Activated T-helper 1 cell treated with anti-CD3 and anti-CD28 coated beads, Interleukin-12 subunit alpha, Interleukin-12 subunit beta, Interleukin-2, Interleukin-4 antibody, amounts not matched to agents 30 ng/mL and 10 ng/mL and 1 ng/mL, durations not matched to agents 14 hours and 24 hours and 36 hours (primary cell): ENCODE measurements at regions not wholly inside any gene's neighbourhood (a gene's known extent, or its start where the extent isn't known, plus 50 kb on each side); places are given as distances from the start of the nearest gene placed in this dataset.

Experiments used
- DNase-seq: peaks from one replicate; pipeline ENCODE4 v3.0.0; 2021; ENCODE audit warnings: low spot score
- H3K27ac Mint-ChIP-seq: one replicate; pipeline ENCODE4 v1.8.0; 2021; ENCODE audit warnings: mild to moderate bottlenecking, mixed read lengths
- H3K27me3 Mint-ChIP-seq: one replicate; pipeline ENCODE4 v1.8.0; 2022; ENCODE audit warnings: mild to moderate bottlenecking, moderate library complexity, mixed read lengths; ENCODE audit not compliant: insufficient read depth
- H3K36me3 Mint-ChIP-seq: one replicate; pipeline ENCODE4 v1.8.0; 2021; ENCODE audit warnings: low read depth, mixed read lengths
- H3K4me1 Mint-ChIP-seq: one replicate; pipeline ENCODE4 v1.8.0; 2021; ENCODE audit warnings: low read depth, mixed read lengths
- H3K4me3 Mint-ChIP-seq: one replicate; pipeline ENCODE4 v1.8.0; 2021; ENCODE audit warnings: mild to moderate bottlenecking, moderate library complexity, mixed read lengths
- H3K9me3 Mint-ChIP-seq: one replicate; pipeline ENCODE4 v1.8.0; 2021; ENCODE audit warnings: mixed read lengths
- intact Hi-C: fragments of 100-400 bp; cut with micrococcal nuclease; formaldehyde crosslinking; loops from one replicate; pipeline ENCODE4 v1.15.1; 2024

DNA sequence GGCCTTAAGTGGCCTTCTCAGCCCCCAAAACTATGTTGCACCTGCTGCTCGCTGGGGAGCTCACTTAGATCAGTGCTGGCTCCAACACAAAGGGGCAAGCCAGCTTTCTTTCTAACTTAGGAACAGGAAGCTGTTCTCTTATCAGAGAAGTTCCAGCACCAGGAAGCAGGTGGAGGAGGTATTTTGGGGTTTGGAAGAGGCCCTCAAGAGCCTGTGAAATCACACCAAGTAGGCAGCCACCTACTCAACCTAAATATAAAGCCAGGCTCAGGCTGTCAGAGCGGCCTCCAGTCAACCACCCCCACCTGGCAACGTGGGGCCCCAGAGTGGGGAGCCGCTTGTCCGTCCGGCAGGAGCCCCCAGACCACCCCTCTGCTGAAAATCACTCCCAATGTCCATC is 152.8 kb downstream of the OLFM1 start:
- Mint-ChIP-seq H3K36me3 (no peaks in the 10 kb centered on the region), H3K9me3 (no peaks in the 10 kb centered on the region), H3K4me3 (no peak overlapping the region), H3K4me1 (no peaks in the 10 kb centered on the region), H3K27ac (no peak overlapping the region), H3K27me3 (no peaks in the 10 kb centered on the region)
- no peak for DNase-seq
- intact Hi-C loops = no loop called here

DNA sequence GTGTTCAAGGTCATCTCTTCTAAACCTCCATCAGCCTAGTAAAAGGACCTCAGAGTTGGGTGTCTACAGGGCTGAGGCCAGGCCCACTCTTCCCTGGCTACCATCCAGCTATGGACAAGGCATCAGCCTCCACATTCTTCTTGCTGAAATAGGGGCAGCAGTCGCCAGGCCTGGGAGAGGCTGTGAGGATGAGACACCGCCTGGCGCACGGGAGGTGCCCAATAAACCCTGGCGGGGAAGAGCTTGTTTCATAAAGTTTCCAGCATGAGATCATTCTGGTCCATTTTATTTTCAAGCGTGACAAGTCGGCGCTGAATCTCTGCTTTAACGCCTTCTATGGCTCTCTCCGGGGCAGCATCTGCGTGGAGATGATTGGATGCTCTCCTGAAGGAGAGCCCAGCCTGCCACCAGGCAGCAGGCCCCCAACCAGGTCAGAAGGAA is 153.4 kb downstream of the OLFM1 start:
- no peak for DNase-seq
- no peaks in the 10 kb centered on the region for H3K36me3 Mint-ChIP-seq
- H3K9me3 Mint-ChIP-seq = no peaks in the 10 kb centered on the region
- no peaks in the 10 kb centered on the region for H3K4me1 Mint-ChIP-seq
- no peak overlapping the region for H3K4me3 Mint-ChIP-seq
- intact Hi-C loops = no loop called here
- H3K27ac Mint-ChIP-seq = no peak overlapping the region
- H3K27me3 Mint-ChIP-seq = no peaks in the 10 kb centered on the region

- intact Hi-C loops = no loop called here
Observed at GRCh38 chr9:135241381-135242048, 154.0 kb downstream of the OLFM1 start.

DNA sequence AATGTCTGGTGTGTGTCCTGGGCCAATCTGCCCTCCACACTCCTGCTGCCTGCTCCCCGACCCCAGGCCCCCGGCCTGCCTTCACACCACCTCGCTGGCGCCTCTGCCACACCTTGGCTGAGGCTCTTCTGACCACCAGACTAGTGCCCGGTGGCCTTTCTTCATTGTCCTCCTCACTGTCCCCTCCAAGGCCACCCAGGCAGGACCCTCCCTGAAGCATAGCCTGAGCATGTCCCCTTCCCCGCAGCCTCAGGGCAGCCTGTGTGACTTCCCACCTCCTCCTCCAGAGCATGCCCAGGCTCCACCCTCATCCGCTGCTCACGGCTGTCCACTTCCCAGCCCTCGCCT is 154.6 kb downstream of the OLFM1 start:
- no peaks in the 10 kb centered on the region for H3K9me3 Mint-ChIP-seq
- H3K4me3 Mint-ChIP-seq = no peak overlapping the region
- H3K27ac Mint-ChIP-seq = no peak overlapping the region
- intact Hi-C loops = no loop called here
- no peaks in the 10 kb centered on the region for H3K36me3 Mint-ChIP-seq
- no peaks in the 10 kb centered on the region for H3K27me3 Mint-ChIP-seq
- DNase-seq = no peak
- H3K4me1 Mint-ChIP-seq = no peaks in the 10 kb centered on the region

More at GRCh38 chr9:135241381-135242048, 154.0 kb downstream of the OLFM1 start:
- H3K27me3 Mint-ChIP-seq = no peaks in the 10 kb centered on the region
- DNase-seq = no peak
- H3K4me3 Mint-ChIP-seq = no peak overlapping the region
- no peaks in the 10 kb centered on the region for H3K36me3 Mint-ChIP-seq
- no peaks in the 10 kb centered on the region for H3K9me3 Mint-ChIP-seq
- H3K4me1 Mint-ChIP-seq = no peaks in the 10 kb centered on the region
- no peak overlapping the region for H3K27ac Mint-ChIP-seq

- Mint-ChIP-seq H3K4me1 (no peaks in the 10 kb centered on the region), H3K9me3 (no peaks in the 10 kb centered on the region), H3K27ac (no peak overlapping the region), H3K4me3 (no peak overlapping the region), H3K36me3 (no peaks in the 10 kb centered on the region), H3K27me3 (no peaks in the 10 kb centered on the region)
- DNase-seq = no peak
- intact Hi-C loops = no loop called here
Observed at GRCh38 chr9:135242406-135242805, 154.9 kb downstream of the OLFM1 start.

- H3K36me3 Mint-ChIP-seq = no peaks in the 10 kb centered on the region
Observed at GRCh38 chr9:135243201-135244190, 156.0 kb downstream of the OLFM1 start.

DNA sequence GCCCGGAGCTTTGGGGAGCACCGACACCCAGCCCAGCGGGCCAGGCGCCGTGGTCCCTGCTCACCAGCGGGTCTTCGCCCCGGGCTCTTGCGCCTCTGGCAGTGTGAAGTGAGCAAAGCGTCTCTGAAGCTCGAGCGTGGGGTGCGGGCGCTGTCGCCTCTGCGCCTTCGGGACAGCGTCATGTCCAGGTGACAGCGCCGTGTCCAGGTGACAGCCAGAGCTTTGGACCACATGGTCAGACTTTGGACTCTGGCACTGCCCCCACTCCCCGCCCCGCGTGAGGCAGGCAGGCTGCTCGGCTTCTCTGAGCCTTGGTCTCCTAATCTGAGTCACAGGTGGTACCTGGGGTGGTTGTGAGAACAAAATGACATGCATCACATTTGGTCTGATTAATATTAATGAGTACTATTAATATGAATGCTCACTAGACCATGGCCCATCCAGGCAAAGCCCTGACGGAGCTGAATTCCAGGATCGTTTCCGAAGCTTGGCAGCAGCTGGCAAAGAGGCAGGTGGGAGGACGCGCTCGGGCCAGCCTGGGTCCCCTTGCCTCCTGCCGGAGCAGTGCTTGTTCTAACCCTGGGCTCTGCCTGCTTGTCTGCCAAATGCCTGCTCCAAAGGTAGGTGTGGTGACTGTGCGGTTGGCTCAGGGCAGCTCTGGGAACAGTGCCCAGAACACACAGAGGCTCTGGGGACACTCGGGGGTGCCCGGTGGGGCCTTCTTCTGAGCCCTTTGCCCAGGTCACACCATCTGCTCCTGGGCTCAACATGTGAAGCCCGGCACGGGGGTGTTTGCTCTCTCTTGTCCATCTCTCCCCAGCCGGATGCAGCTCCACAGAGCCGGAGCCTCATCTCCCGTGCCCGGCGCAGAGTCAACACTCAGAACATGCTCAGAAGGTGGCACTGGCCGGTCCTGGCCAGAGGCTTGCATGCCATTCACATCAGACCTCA is 157.1 kb downstream of the OLFM1 start:
- Mint-ChIP-seq H3K4me3 (no peak overlapping the region), H3K27me3 (no peaks in the 10 kb centered on the region), H3K36me3 (no peaks in the 10 kb centered on the region), H3K9me3 (no peaks in the 10 kb centered on the region), H3K27ac (no peak overlapping the region), H3K4me1 (no peaks in the 10 kb centered on the region)
- intact Hi-C loops = no loop called here
- DNase-seq = no peak

More at GRCh38 chr9:135243201-135244190, 156.0 kb downstream of the OLFM1 start:
- no peaks in the 10 kb centered on the region for H3K4me1 Mint-ChIP-seq
- no peaks in the 10 kb centered on the region for H3K9me3 Mint-ChIP-seq
- DNase-seq = no peak
- H3K4me3 Mint-ChIP-seq = no peak overlapping the region
- no peak overlapping the region for H3K27ac Mint-ChIP-seq
- no peaks in the 10 kb centered on the region for H3K27me3 Mint-ChIP-seq
- intact Hi-C loops = no loop called here

DNA sequence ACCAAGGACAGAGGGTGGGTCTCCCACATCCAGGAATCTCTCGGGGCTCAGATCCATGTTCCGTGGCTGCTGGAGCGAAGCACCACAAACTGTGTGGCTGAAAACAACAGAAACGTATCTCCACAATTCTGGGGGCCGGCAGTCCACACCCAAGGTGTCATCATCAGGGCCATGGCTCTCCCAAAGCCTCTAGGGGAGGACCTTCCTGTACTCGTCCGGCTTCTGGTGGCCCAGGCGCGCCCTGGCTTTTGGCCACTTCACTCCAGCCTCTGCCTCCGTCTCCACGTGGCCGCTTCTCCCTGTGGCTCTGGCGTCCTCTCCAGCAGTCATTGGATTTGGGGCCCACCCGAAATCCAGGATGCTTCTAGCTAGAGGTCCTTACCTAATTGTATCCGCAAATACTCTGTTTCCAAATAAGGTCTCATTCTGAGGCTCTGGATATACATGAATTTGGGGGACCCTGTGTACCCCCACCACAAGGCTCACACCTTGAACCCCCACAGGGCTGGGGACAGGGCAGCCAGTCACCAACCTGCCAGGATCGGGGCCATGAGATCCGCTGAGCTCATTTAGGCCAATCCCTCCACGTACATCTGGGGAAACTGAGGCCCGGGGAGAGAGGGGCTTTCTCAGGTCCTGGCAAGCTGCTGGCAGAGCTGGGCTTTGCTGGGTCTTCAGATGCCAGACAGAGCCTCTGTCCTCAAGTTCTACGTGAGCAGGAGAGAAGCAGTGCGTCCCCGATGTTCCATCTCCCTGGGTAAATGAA is 158.2 kb downstream of the OLFM1 start:
- no peak overlapping the region for H3K4me3 Mint-ChIP-seq
- intact Hi-C loops = no loop called here
- no peak overlapping the region for H3K27ac Mint-ChIP-seq

DNA sequence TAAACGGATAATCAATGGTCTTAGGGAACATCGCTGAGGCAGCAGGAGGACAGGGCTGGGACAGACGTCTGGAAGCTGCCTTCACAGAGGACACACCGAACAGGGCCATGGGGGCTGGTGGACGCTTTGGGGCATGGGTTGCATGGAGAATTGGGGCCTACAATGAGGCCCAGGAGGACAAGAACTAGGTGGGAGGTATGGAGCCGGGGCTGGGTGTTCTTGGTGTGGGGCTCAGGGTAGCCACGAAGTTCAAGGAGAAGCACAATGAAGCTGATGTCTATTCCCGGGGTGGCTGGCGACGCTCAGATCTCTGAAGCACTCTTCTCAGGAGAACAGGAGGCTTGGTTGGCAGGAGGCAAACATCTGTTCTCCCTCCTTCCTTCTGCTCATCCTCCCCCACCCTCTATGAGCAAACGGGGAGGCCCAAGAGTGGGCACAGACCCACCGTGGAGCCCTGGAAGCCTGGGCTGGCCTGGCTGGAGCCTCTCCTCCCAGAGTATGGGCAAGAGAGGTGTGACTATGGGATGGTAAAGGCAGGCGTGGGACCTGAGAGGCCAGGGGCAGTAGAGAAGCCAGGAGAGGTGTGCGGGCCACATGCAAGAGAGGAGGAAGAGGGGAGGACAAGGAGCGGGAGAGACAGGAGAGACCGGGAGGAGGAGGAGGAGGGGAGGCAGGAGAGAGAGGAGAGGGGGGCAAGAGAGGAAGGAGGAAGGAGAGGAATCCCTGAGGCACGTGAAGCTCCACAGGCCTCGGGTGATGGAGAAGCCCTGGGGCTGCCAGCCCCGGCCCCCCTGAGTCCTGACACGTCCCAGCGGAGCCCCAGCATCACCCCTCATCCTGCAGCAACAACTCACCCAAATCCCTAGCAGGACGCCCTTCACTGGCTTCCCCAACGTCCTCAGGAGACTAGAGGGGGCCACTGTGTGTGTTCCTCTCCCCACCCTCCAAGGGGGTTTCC is 159.1 kb downstream of the OLFM1 start:
- no peaks in the 10 kb centered on the region for H3K27me3 Mint-ChIP-seq
- H3K4me1 Mint-ChIP-seq = no peaks in the 10 kb centered on the region
- H3K27ac Mint-ChIP-seq = no peak overlapping the region
- no peaks in the 10 kb centered on the region for H3K36me3 Mint-ChIP-seq
- H3K4me3 Mint-ChIP-seq = no peak overlapping the region
- intact Hi-C loops = no loop called here
- no peak for DNase-seq
- H3K9me3 Mint-ChIP-seq = no peaks in the 10 kb centered on the region

More for the DNA sequence above, 158.2 kb downstream of the OLFM1 start:
- no peak for DNase-seq
- H3K36me3 Mint-ChIP-seq = no peaks in the 10 kb centered on the region
- H3K9me3 Mint-ChIP-seq = no peaks in the 10 kb centered on the region
- no peaks in the 10 kb centered on the region for H3K4me1 Mint-ChIP-seq
- no peaks in the 10 kb centered on the region for H3K27me3 Mint-ChIP-seq

GRCh38 chr9:135247227-135247930 is 159.9 kb downstream of the OLFM1 start:
- H3K4me1 Mint-ChIP-seq = no peaks in the 10 kb centered on the region

GRCh38 chr9:135248111-135248510 is 160.6 kb downstream of the OLFM1 start:
- Mint-ChIP-seq H3K27ac (no peak overlapping the region), H3K4me1 (no peaks in the 10 kb centered on the region), H3K4me3 (no peak overlapping the region), H3K9me3 (no peaks in the 10 kb centered on the region), H3K36me3 (no peaks in the 10 kb centered on the region), H3K27me3 (no peaks in the 10 kb centered on the region)
- intact Hi-C loops = no loop called here
- DNase-seq = no peak

More at GRCh38 chr9:135247227-135247930, 159.9 kb downstream of the OLFM1 start:
- Mint-ChIP-seq H3K27me3 (no peaks in the 10 kb centered on the region), H3K9me3 (no peaks in the 10 kb centered on the region), H3K4me3 (no peak overlapping the region), H3K36me3 (no peaks in the 10 kb centered on the region), H3K27ac (no peak overlapping the region)
- no peak for DNase-seq
- intact Hi-C loops = no loop called here
